ENCODE measurements at regions not wholly inside any gene's neighbourhood (a gene's known extent, or its start where the extent isn't known, plus 50 kb on each side); places are given as distances from the start of the nearest gene placed in this dataset.

DNA sequence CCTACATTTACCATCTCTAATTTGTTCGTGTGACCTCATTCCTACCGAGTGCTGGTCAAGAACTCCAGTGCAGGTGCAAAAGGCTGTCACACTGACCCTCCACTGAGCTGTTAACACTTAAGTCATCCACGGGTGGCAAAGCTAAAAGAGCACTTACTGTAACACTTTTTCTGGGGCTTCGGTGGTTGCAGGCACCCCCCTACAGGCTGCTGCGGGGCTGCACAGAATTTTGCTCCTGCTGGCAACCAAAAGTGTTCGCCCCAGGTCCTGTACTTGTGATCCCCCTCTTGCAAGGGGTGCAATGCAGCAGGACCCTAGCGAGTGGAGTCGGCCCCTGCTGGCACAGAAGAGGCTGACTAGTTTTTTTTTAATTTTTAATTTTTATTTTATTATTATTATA is 298.9 kb upstream of the CNTNAP2 start:
- TF ChIP-seq, protein P1, sequence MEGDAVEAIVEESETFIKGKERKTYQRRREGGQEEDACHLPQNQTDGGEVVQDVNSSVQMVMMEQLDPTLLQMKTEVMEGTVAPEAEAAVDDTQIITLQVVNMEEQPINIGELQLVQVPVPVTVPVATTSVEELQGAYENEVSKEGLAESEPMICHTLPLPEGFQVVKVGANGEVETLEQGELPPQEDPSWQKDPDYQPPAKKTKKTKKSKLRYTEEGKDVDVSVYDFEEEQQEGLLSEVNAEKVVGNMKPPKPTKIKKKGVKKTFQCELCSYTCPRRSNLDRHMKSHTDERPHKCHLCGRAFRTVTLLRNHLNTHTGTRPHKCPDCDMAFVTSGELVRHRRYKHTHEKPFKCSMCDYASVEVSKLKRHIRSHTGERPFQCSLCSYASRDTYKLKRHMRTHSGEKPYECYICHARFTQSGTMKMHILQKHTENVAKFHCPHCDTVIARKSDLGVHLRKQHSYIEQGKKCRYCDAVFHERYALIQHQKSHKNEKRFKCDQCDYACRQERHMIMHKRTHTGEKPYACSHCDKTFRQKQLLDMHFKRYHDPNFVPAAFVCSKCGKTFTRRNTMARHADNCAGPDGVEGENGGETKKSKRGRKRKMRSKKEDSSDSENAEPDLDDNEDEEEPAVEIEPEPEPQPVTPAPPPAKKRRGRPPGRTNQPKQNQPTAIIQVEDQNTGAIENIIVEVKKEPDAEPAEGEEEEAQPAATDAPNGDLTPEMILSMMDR (IDR thresholded peaks at IDR 0.05; ENCODE audit: insufficient read depth, low read length, poor library complexity, severe bottlenecking), result no peak
- TF ChIP-seq EZH2phosphoT487 (conservative IDR thresholded peaks at IDR 0.05; ENCODE audit: low read length), result no peak

Data from SU-DHL-6 (cell line).